H9 (cell line): ENCODE measurements at regions not wholly inside any gene's neighbourhood (a gene's known extent, or its start where the extent isn't known, plus 50 kb on each side); places are given as distances from the start of the nearest gene placed in this dataset.

Source experiments
- DNase-seq: peaks from one replicate; pipeline ENCODE4 v3.0.0-alpha.2; 2017
- H2AFZ ChIP-seq: one replicate; pipeline ENCODE4 v1.6.1; 2013; ENCODE audit warnings: mild to moderate bottlenecking, low read length, control low read depth, moderate library complexity
- H2AK5ac ChIP-seq: 2 replicates; pipeline ENCODE4 v1.6.1; 2013; ENCODE audit warnings: low read length, control low read depth, mixed read lengths; ENCODE audit not compliant: insufficient read length
- H2BK120ac ChIP-seq: one replicate; pipeline ENCODE4 v1.6.1; 2013; ENCODE audit warnings: low read depth, mild to moderate bottlenecking, low read length, control low read depth, inconsistent platforms; ENCODE audit not compliant: poor library complexity, severe bottlenecking
- H2BK12ac ChIP-seq: 2 replicates; pipeline ENCODE4 v1.6.1; 2013; ENCODE audit warnings: low read length, control low read depth, mixed read lengths, low read depth; ENCODE audit not compliant: insufficient read length
- H2BK15ac ChIP-seq: 2 replicates; pipeline ENCODE4 v1.6.1; 2013; ENCODE audit warnings: low read depth, low read length, control low read depth
- H2BK20ac ChIP-seq: one replicate; pipeline ENCODE4 v1.6.1; 2013; ENCODE audit warnings: low read depth, mild to moderate bottlenecking, low read length, control low read depth, inconsistent platforms; ENCODE audit not compliant: poor library complexity, severe bottlenecking
- H2BK5ac ChIP-seq: 2 replicates; pipeline ENCODE4 v1.6.1; 2013; ENCODE audit warnings: low read length, control low read depth, mixed read lengths; ENCODE audit not compliant: insufficient read length
- H3K14ac ChIP-seq: 2 replicates; pipeline ENCODE4 v1.6.1; 2013; ENCODE audit warnings: low read length, control low read depth; ENCODE audit not compliant: insufficient read depth
- H3K18ac ChIP-seq: 2 replicates; pipeline ENCODE4 v1.6.1; 2013; ENCODE audit warnings: low read depth, mild to moderate bottlenecking, mixed read lengths, low read length, control low read depth; ENCODE audit not compliant: insufficient read length
- H3K23ac ChIP-seq: 2 replicates; pipeline ENCODE4 v1.6.1; 2013; ENCODE audit warnings: low read length, control low read depth, mixed read lengths, low read depth; ENCODE audit not compliant: insufficient read length
- H3K23me2 ChIP-seq: 2 replicates; pipeline ENCODE4 v1.6.1; 2013; ENCODE audit warnings: low read depth, mild to moderate bottlenecking, mixed read lengths, low read length, control low read depth; ENCODE audit not compliant: insufficient read length, poor library complexity, severe bottlenecking
- H3K27ac ChIP-seq: 2 replicates; pipeline ENCODE4 v1.5.1; 2013; ENCODE audit warnings: low read length, control low read depth, mixed read lengths, low read depth; ENCODE audit not compliant: insufficient read length
- H3K27me3 ChIP-seq: 2 replicates; pipeline ENCODE4 v1.6.1; 2013; ENCODE audit warnings: low read length, control low read depth, inconsistent platforms; ENCODE audit not compliant: insufficient read depth
- H3K4ac ChIP-seq: 2 replicates; pipeline ENCODE4 v1.6.1; 2013; ENCODE audit warnings: low read depth, mild to moderate bottlenecking, control low read depth, inconsistent platforms, low read length, moderate library complexity
- H3K4me1 ChIP-seq: 2 replicates; pipeline ENCODE4 v1.6.1; 2013; ENCODE audit warnings: low read length, control low read depth, inconsistent platforms; ENCODE audit not compliant: insufficient read depth
- H3K4me2 ChIP-seq: 2 replicates; pipeline ENCODE4 v1.6.1; 2013; ENCODE audit warnings: low read length, control low read depth, mixed read lengths; ENCODE audit not compliant: insufficient read length, insufficient read depth
- H3K56ac ChIP-seq: 2 replicates; pipeline ENCODE4 v1.6.1; 2013; ENCODE audit warnings: low read depth, mild to moderate bottlenecking, mixed read lengths, low read length, control low read depth; ENCODE audit not compliant: insufficient read length
- H3K79me1 ChIP-seq: 2 replicates; pipeline ENCODE4 v1.6.1; 2013; ENCODE audit warnings: low read depth, mild to moderate bottlenecking, moderate library complexity, low read length, control low read depth, inconsistent platforms; ENCODE audit not compliant: insufficient read depth, poor library complexity, severe bottlenecking
- H3K79me2 ChIP-seq: 2 replicates; pipeline ENCODE4 v1.6.1; 2013; ENCODE audit warnings: low read length, control low read depth, inconsistent platforms; ENCODE audit not compliant: insufficient read depth
- H3K9ac ChIP-seq: 2 replicates; pipeline ENCODE4 v1.6.1; 2013; ENCODE audit warnings: low read length, control low read depth, mixed read lengths; ENCODE audit not compliant: insufficient read length; ENCODE audit errors: extremely low read depth
- H3K9me3 ChIP-seq: one replicate; pipeline ENCODE4 v1.6.1; 2013; ENCODE audit warnings: low read depth, low read length, inconsistent platforms; ENCODE audit not compliant: control insufficient read depth
- H3T11ph ChIP-seq: one replicate; pipeline ENCODE4 v1.6.1; 2013; ENCODE audit warnings: mild to moderate bottlenecking, low read length, control low read depth, inconsistent platforms
- H4K20me1 ChIP-seq: one replicate; pipeline ENCODE4 v1.6.1; 2013; ENCODE audit not compliant: control insufficient read depth, insufficient read length, insufficient read depth
- H4K5ac ChIP-seq: 2 replicates; pipeline ENCODE4 v1.6.1; 2013; ENCODE audit warnings: low read depth, mild to moderate bottlenecking, mixed read lengths, low read length, control low read depth; ENCODE audit not compliant: insufficient read length
- H4K8ac ChIP-seq: replicated peaks from 2 replicates; pipeline ENCODE4 v1.6.1; 2013; ENCODE audit warnings: low read length, control low read depth, mixed read lengths, low read depth; ENCODE audit not compliant: insufficient read length
- H4K91ac ChIP-seq: 2 replicates; pipeline ENCODE4 v1.6.1; 2013; ENCODE audit warnings: low read depth, mild to moderate bottlenecking, moderate library complexity, mixed read lengths, low read length, control low read depth; ENCODE audit not compliant: insufficient read length
- H3K27ac Mint-ChIP-seq, 3 experiments: 2 replicates in 2 of 3; 3 replicates in 1 of 3; pipeline ENCODE4 v1.8.0; 2020 to 2021; ENCODE audit warnings: mixed read lengths in 3 of 3, mild to moderate bottlenecking in 1 of 3, moderate library complexity in 1 of 3
- H3K27me3 Mint-ChIP-seq: 2 replicates; pipeline ENCODE4 v1.8.0; 2021; ENCODE audit warnings: low read depth, mild to moderate bottlenecking, moderate library complexity, mixed read lengths
- H3K36me3 Mint-ChIP-seq, 3 experiments: 2 replicates in 2 of 3; 3 replicates in 1 of 3; pipeline ENCODE4 v1.8.0; 2020 to 2021; ENCODE audit warnings: low read depth in 3 of 3, mixed read lengths in 3 of 3; ENCODE audit not compliant: insufficient read depth in 1 of 3
- H3K4me1 Mint-ChIP-seq, 2 experiments: 2 replicates each; pipeline ENCODE4 v1.8.0; 2020; ENCODE audit warnings: mixed read lengths in 2 of 2
- H3K4me3 Mint-ChIP-seq, 2 experiments: 2 replicates in 1 of 2; 3 replicates in 1 of 2; pipeline ENCODE4 v1.8.0; 2020 to 2021; ENCODE audit warnings: mild to moderate bottlenecking in 2 of 2, mixed read lengths in 2 of 2, moderate library complexity in 1 of 2
- H3K9me3 Mint-ChIP-seq, 2 experiments: 2 replicates in 1 of 2; 3 replicates in 1 of 2; pipeline ENCODE4 v1.8.0; 2020; ENCODE audit warnings: mild to moderate bottlenecking in 2 of 2, mixed read lengths in 2 of 2, moderate library complexity in 1 of 2
- CTCF ChIP-seq: fragments of 200-600 bp; sonication (generic); conservative IDR thresholded peaks from 3 replicates; pipeline ENCODE4 v1.8.0; 2021; ENCODE audit warnings: antibody characterized with exemption, mild to moderate bottlenecking
- WGBS: extraction: QIAGEN DNeasy Blood & Tissue Kit; methylation state at CpG from one replicate; pipeline ENCODE4 v1.1.7; 2013; ENCODE audit warnings: missing lambda C conversion rate, low lambda C conversion rate, mixed read lengths; ENCODE audit not compliant: insufficient read length; ENCODE audit errors: extremely low coverage; 5-methylcytosine and 5-hydroxymethylcytosine counted together

GRCh38 chr7:29627631-29628030, 64.0 kb downstream of the PRR15 start:
- WGBS = no CpG with 5 or more reads among the region's 2 CpGs
- H3K18ac ChIP-seq = no peak overlapping the region
- no peaks in the 10 kb centered on the region for H4K20me1 ChIP-seq
- no peaks in the 10 kb centered on the region for H3K27me3 ChIP-seq
- H3K23ac ChIP-seq = no peak overlapping the region
- H2BK15ac ChIP-seq = no peak overlapping the region
- no peak overlapping the region for H4K91ac ChIP-seq
- no peak overlapping the region for H2AK5ac ChIP-seq
- no peak overlapping the region for H3K56ac ChIP-seq
- TF ChIP-seq CTCF = no peak
- DNase-seq = no peak
- H2BK120ac ChIP-seq = no peak overlapping the region
- no peak overlapping the region for H3K14ac ChIP-seq
- Mint-ChIP-seq H3K36me3 (no peaks in the 10 kb centered on the region), H3K4me3 (no peak overlapping the region), H3K4me1 (peaks cover under 1 to 14% of the 10 kb centered on the region in 2 experiments), H3K27ac (no peak overlapping the region), H3K27me3 (peaks cover 2% of the 10 kb centered on the region), H3K9me3 (no peaks in the 10 kb centered on the region)
- no peak overlapping the region for H3K27ac ChIP-seq
- no peaks in the 10 kb centered on the region for H3K23me2 ChIP-seq
- no peak overlapping the region for H4K5ac ChIP-seq
- no peak overlapping the region for H2BK20ac ChIP-seq
- no peak overlapping the region for H4K8ac ChIP-seq
- H3K4me2 ChIP-seq = no peak overlapping the region
- H3T11ph ChIP-seq = no peak overlapping the region
- H3K79me1 ChIP-seq = no peaks in the 10 kb centered on the region
- no peaks in the 10 kb centered on the region for H3K4me1 ChIP-seq
- no peak overlapping the region for H2AFZ ChIP-seq
- no peak overlapping the region for H3K9ac ChIP-seq
- H2BK12ac ChIP-seq = no peak overlapping the region
- H2BK5ac ChIP-seq = no peak overlapping the region
- no peak overlapping the region for H3K4ac ChIP-seq
- no peaks in the 10 kb centered on the region for H3K9me3 ChIP-seq
- H3K79me2 ChIP-seq = no peaks in the 10 kb centered on the region
